WTC11 (cell line): ENCODE measurements at regions not wholly inside any gene's neighbourhood (a gene's known extent, or its start where the extent isn't known, plus 50 kb on each side); places are given as distances from the start of the nearest gene placed in this dataset.

Experiments
- ATAC-seq: fragments of 200-7000 bp; cut with Tn5 transposase; 2 replicates; pipeline ENCODE4 v1.10.0; 2021; ENCODE audit warnings: mild to moderate bottlenecking, moderate library complexity
- CTCF ChIA-PET: fragments of 300-600 bp; sonication (Branson Sonifier 250); formaldehyde crosslinking; loops from one replicate; lab custom pipeline; 2021; ENCODE audit warnings: antibody characterized with exemption; lab: Charles Lee
- POLR2A ChIA-PET: fragments of 350-600 bp; sonication (Branson Sonifier 250); formaldehyde crosslinking; loops from one replicate; lab custom pipeline; 2021; ENCODE audit warnings: antibody characterized with exemption; lab: Charles Lee
- DNase-seq: peaks from one replicate; pipeline ENCODE4 v3.0.0; 2021; ENCODE audit warnings: low spot score
- H3K27ac Mint-ChIP-seq: 2 replicates; pipeline ENCODE4 v1.8.0; 2021; ENCODE audit warnings: mixed read lengths
- H3K27me3 Mint-ChIP-seq: 2 replicates; pipeline ENCODE4 v1.8.0; 2021; ENCODE audit warnings: low read depth, mild to moderate bottlenecking, moderate library complexity, mixed read lengths
- H3K36me3 Mint-ChIP-seq: 2 replicates; pipeline ENCODE4 v1.8.0; 2021; ENCODE audit warnings: mixed read lengths
- H3K4me1 Mint-ChIP-seq: 2 replicates; pipeline ENCODE4 v1.8.0; 2022; ENCODE audit warnings: mixed read lengths
- H3K4me3 Mint-ChIP-seq: 2 replicates; pipeline ENCODE4 v1.8.0; 2021; ENCODE audit warnings: mild to moderate bottlenecking, moderate library complexity, mixed read lengths
- H3K9me3 Mint-ChIP-seq: 2 replicates; pipeline ENCODE4 v1.8.0; 2021; ENCODE audit warnings: mixed read lengths
- FOXP1 ChIP-seq: sonication (generic); formaldehyde crosslinking; IDR thresholded peaks from 2 replicates; pipeline ENCODE4 v1.8.0; 2022; ENCODE audit warnings: missing genetic modification reagents, mild to moderate bottlenecking, moderate library complexity, borderline replicate concordance
- IRF1 ChIP-seq: sonication (generic); formaldehyde crosslinking; IDR thresholded peaks from 2 replicates; pipeline ENCODE4 v1.8.0; 2023; ENCODE audit warnings: missing genetic modification reagents
- IRF2 ChIP-seq: sonication (generic); formaldehyde crosslinking; IDR thresholded peaks from 2 replicates; pipeline ENCODE4 v1.8.0; 2022; ENCODE audit warnings: low read depth, missing genetic modification reagents, borderline replicate concordance
- JUN ChIP-seq: sonication (generic); formaldehyde crosslinking; IDR thresholded peaks from 2 replicates; pipeline ENCODE4 v1.8.0; 2023; ENCODE audit warnings: mild to moderate bottlenecking, missing genetic modification reagents
- NFYB ChIP-seq: sonication (generic); formaldehyde crosslinking; conservative IDR thresholded peaks from 2 replicates; pipeline ENCODE4 v1.8.0; 2022; ENCODE audit warnings: low read depth, missing genetic modification reagents
- NR1H2 ChIP-seq: sonication (generic); formaldehyde crosslinking; IDR thresholded peaks from 2 replicates; pipeline ENCODE4 v1.9.0; 2021; ENCODE audit warnings: mild to moderate bottlenecking, moderate library complexity, missing genetic modification reagents
- NR2C2 ChIP-seq: sonication (generic); formaldehyde crosslinking; IDR thresholded peaks from 2 replicates; pipeline ENCODE4 v1.8.0; 2022; ENCODE audit warnings: mild to moderate bottlenecking, missing genetic modification reagents
- PREB ChIP-seq: sonication (generic); formaldehyde crosslinking; IDR thresholded peaks from 2 replicates; pipeline ENCODE4 v1.8.1; 2022; ENCODE audit warnings: mild to moderate bottlenecking, missing genetic modification reagents, moderate library complexity, borderline replicate concordance
- SMAD4 ChIP-seq: sonication (generic); formaldehyde crosslinking; IDR thresholded peaks from 2 replicates; pipeline ENCODE4 v1.8.0; 2022; ENCODE audit warnings: mild to moderate bottlenecking, missing genetic modification reagents
- USF1 ChIP-seq: sonication (generic); formaldehyde crosslinking; IDR thresholded peaks from 2 replicates; pipeline ENCODE4 v1.8.0; 2022; ENCODE audit warnings: mild to moderate bottlenecking, missing genetic modification reagents
- ZNF219 ChIP-seq: sonication (generic); formaldehyde crosslinking; IDR thresholded peaks from 2 replicates; pipeline ENCODE4 v1.8.0; 2023; ENCODE audit warnings: missing genetic modification reagents, mild to moderate bottlenecking, borderline replicate concordance
- ZNF232 ChIP-seq: sonication (generic); formaldehyde crosslinking; IDR thresholded peaks from 2 replicates; pipeline ENCODE4 v1.8.0; 2022; ENCODE audit warnings: mild to moderate bottlenecking, missing genetic modification reagents
- ZNF281 ChIP-seq: sonication (generic); formaldehyde crosslinking; IDR thresholded peaks from 2 replicates; pipeline ENCODE4 v1.8.0; 2023; ENCODE audit warnings: mild to moderate bottlenecking, missing genetic modification reagents
- ZSCAN18 ChIP-seq: fragments of 250-450 bp; sonication (Bioruptor Pico); IDR thresholded peaks from 2 replicates; pipeline ENCODE4 v2.1.2; 2022; ENCODE audit warnings: mild to moderate bottlenecking, moderate library complexity
- TF ChIP-seq, protein P1 (sequence below): sonication (generic); formaldehyde crosslinking; IDR thresholded peaks from 2 replicates; pipeline ENCODE4 v1.8.1; 2022; ENCODE audit warnings: low read depth, missing genetic modification reagents, borderline replicate concordance
- TF ChIP-seq, protein P2 (sequence below): fragments of 200-600 bp; IDR thresholded peaks from 2 replicates; pipeline ENCODE4 v1.8.0; 2022; ENCODE audit warnings: antibody characterized with exemption
- TF ChIP-seq, protein P3 (sequence below): fragments of 250-450 bp; sonication (Bioruptor Pico); IDR thresholded peaks from 2 replicates; pipeline ENCODE4 v1.8.0; 2021; ENCODE audit warnings: mild to moderate bottlenecking

DNA sequence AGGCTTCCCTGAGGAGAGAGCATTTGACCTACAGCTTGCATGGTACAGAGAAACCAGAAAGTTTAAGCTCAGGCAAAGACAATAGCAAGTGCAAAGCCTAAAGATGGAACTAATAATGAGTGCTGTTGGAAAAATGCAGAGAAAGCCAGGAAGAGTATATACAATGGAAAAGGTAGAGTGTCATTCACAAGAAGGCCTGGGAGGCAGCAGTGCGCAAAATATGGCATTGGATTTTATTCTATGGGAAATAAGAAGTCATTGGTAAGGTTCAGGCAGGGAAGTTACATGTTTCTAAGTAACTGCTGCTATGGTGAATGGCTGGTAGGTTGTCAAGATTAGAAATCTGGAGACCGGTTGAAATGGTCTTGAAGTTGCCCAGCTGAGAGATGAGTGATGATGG lies 2167.3 kb upstream of the CELF4 start (continued):
- TF ChIP-seq, protein P1, sequence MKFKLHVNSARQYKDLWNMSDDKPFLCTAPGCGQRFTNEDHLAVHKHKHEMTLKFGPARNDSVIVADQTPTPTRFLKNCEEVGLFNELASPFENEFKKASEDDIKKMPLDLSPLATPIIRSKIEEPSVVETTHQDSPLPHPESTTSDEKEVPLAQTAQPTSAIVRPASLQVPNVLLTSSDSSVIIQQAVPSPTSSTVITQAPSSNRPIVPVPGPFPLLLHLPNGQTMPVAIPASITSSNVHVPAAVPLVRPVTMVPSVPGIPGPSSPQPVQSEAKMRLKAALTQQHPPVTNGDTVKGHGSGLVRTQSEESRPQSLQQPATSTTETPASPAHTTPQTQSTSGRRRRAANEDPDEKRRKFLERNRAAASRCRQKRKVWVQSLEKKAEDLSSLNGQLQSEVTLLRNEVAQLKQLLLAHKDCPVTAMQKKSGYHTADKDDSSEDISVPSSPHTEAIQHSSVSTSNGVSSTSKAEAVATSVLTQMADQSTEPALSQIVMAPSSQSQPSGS (CRISPR knock-in tag) = no peak

DNA sequence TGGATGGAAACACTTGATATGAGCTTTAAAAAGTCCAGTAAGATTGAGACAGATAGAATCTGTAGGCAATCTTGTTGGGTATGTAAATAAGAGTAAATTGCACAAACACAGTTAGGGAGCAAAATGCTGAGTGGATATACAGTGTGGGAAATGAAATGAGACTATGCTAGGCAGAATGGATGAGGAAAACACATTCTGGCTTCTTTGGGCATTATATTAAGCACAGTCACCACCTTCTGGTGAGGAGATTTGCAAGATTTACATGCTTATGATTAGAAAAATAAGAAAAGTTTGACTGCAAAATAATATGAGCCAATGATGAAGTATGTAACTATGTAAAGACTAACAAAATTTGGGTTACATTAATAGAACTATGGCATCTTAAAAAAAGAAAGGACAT lies 2165.0 kb upstream of the CELF4 start:
- POLR2A ChIA-PET = no interaction called here
- Mint-ChIP-seq H3K9me3 (no peaks in the 10 kb centered on the region), H3K27me3 (no peaks in the 10 kb centered on the region; the same call in 1 of the 2 replicates), H3K4me1 (peaks cover 26% of the 10 kb centered on the region), H3K4me3 (no peak overlapping the region), H3K36me3 (no peaks in the 10 kb centered on the region), H3K27ac (no peak overlapping the region)
- no peak for DNase-seq
- TF ChIP-seq NR1H2 (CRISPR knock-in tag) = no peak
- no peak for TF ChIP-seq FOXP1
- no peak for TF ChIP-seq IRF1 (CRISPR knock-in tag)
- CTCF ChIA-PET = no interaction called here
- no peak for ATAC-seq

DNA sequence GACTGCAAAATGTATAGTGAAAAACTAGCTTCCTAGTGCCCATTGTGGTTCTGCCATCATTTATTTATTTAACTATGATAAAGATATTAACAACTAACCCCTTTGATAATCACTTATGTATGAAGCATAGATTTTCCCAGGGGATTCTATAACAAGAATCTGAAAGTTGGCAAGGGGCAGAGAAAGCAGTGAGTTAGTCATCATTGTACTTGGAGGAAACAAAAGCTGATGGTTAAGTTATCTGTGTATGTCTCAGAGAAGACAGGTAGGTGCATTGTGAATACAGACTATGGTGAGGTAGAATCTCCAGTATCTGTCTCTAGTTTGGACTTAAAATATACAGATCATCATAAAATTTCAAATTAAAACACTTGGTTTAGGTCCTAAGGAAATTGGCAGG lies 2159.1 kb upstream of the CELF4 start:
- no peak for DNase-seq
- POLR2A ChIA-PET = no interaction called here
- Mint-ChIP-seq H3K9me3 (no peaks in the 10 kb centered on the region), H3K36me3 (no peaks in the 10 kb centered on the region), H3K4me1 (peaks cover 20% of the 10 kb centered on the region), H3K27ac (no peak overlapping the region), H3K27me3 (no peaks in the 10 kb centered on the region), H3K4me3 (no peak overlapping the region)
- TF ChIP-seq ZNF232 (no peak), ZNF219 (CRISPR knock-in tag) (no peak), PREB (no peak)
- CTCF ChIA-PET = no interaction called here
- ATAC-seq = no peak

DNA sequence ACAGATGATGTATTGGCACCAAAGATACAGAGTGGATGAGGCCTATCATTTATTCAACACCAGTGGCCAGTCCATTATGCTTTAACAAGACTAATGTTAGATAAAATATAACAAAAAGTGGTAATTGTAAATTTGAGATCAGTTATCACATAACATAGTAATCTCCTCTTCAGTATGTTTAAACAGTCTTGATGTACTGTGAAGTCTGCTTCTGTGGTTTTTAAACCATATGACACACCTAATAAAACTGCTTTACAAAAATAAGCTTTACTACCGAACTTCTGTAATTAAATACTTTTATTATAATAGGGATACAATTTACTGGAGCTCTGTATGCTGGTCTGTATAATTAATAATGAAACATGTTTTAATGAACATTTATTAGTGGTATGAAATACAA lies 2156.1 kb upstream of the CELF4 start:
- Mint-ChIP-seq H3K9me3 (no peaks in the 10 kb centered on the region), H3K36me3 (no peaks in the 10 kb centered on the region)
- CTCF ChIA-PET = no interaction called here
- no peak for TF ChIP-seq ZSCAN18 (CRISPR knock-in tag)
- TF ChIP-seq JUN (CRISPR knock-in tag) = no peak
- no peak for TF ChIP-seq NFYB (CRISPR knock-in tag)
- no peak for TF ChIP-seq USF1 (CRISPR knock-in tag)
- TF ChIP-seq ZNF281 (CRISPR knock-in tag) = no peak
- TF ChIP-seq IRF1 (CRISPR knock-in tag) = no peak
- no peak for TF ChIP-seq SMAD4 (CRISPR knock-in tag)
- TF ChIP-seq IRF2 = no peak
- TF ChIP-seq NR2C2 (CRISPR knock-in tag) = no peak
- TF ChIP-seq, protein P2, sequence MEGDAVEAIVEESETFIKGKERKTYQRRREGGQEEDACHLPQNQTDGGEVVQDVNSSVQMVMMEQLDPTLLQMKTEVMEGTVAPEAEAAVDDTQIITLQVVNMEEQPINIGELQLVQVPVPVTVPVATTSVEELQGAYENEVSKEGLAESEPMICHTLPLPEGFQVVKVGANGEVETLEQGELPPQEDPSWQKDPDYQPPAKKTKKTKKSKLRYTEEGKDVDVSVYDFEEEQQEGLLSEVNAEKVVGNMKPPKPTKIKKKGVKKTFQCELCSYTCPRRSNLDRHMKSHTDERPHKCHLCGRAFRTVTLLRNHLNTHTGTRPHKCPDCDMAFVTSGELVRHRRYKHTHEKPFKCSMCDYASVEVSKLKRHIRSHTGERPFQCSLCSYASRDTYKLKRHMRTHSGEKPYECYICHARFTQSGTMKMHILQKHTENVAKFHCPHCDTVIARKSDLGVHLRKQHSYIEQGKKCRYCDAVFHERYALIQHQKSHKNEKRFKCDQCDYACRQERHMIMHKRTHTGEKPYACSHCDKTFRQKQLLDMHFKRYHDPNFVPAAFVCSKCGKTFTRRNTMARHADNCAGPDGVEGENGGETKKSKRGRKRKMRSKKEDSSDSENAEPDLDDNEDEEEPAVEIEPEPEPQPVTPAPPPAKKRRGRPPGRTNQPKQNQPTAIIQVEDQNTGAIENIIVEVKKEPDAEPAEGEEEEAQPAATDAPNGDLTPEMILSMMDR = no peak
- TF ChIP-seq, protein P3, sequence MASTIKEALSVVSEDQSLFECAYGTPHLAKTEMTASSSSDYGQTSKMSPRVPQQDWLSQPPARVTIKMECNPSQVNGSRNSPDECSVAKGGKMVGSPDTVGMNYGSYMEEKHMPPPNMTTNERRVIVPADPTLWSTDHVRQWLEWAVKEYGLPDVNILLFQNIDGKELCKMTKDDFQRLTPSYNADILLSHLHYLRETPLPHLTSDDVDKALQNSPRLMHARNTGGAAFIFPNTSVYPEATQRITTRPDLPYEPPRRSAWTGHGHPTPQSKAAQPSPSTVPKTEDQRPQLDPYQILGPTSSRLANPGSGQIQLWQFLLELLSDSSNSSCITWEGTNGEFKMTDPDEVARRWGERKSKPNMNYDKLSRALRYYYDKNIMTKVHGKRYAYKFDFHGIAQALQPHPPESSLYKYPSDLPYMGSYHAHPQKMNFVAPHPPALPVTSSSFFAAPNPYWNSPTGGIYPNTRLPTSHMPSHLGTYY (CRISPR knock-in tag) = no peak

More for the DNA sequence above, 2156.1 kb upstream of the CELF4 start:
- Mint-ChIP-seq H3K4me3 (no peak overlapping the region), H3K27me3 (no peaks in the 10 kb centered on the region), H3K27ac (no peak overlapping the region), H3K4me1 (peaks cover 6% of the 10 kb centered on the region)
- POLR2A ChIA-PET = no interaction called here
- DNase-seq (no peak), ATAC-seq (no peak)
